ENCODE measurements at regions not wholly inside any gene's neighbourhood (a gene's known extent, or its start where the extent isn't known, plus 50 kb on each side); places are given as distances from the start of the nearest gene placed in this dataset.

- H3K27ac ChIP-seq, result no peak overlapping the region
- no peak overlapping the region for H3K4me3 ChIP-seq
These were observed 286.6 kb upstream of the FLRT2 start for GRCh38 chr14:85243321-85243720.

DNA sequence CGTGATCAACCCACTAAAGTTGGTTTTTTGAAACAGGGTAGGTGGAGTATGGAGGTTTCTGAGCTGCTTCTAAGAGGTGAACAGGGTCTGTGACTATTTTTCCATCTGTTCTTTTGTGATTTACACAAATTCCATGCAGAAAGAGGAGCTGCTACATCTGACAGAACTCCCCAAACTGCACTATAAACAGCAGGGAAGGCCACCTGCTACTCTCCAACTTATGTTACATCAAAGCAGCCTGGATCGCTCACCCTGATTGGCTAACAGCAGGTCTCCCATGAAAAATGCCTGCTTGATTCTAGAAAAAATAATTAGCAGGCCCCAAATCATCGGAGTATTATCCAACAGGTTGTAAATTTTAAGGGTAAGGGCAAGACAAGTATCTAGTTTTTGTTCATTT is 282.9 kb upstream of the FLRT2 start:
- H3K27ac ChIP-seq, result no peak overlapping the region
- no peak overlapping the region for H3K4me3 ChIP-seq

DNA sequence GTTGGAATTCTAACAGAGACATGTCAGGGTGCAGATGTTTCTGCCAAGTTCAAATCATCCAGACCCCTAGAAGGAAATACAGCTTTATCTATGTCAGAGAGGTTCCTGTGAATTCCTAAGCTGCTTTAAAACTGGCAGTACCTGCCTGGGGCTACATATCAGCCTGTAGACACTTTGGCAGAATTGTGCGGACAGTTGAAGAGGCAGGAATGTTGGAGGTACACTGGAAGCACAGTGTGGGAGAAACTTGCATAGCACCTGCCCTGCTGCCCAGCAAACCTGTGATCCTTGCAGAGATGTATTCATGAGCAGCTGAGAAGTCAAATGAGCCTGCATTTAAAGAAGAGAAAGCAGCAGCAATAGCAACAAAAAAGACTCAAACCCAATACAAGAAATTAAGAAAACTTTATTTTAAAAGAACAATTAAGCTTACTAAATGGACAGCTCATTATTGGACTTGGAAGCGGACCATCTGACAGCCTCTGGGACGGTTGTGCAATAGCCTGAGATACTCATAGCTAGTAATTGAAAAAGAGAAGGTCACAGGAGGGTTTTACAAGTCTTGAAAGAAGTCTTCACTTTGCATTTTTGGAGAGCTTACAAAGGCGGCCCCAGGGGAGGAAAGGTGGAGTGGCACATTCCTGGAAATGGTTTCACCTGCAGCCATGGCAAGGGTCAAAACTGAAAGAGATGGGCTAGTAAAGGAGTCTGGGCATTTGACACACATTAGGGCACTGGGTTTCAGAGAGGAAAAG is 280.9 kb upstream of the FLRT2 start:
- H3K27ac ChIP-seq, result no peak overlapping the region
- no peak overlapping the region for H3K4me3 ChIP-seq

DNA sequence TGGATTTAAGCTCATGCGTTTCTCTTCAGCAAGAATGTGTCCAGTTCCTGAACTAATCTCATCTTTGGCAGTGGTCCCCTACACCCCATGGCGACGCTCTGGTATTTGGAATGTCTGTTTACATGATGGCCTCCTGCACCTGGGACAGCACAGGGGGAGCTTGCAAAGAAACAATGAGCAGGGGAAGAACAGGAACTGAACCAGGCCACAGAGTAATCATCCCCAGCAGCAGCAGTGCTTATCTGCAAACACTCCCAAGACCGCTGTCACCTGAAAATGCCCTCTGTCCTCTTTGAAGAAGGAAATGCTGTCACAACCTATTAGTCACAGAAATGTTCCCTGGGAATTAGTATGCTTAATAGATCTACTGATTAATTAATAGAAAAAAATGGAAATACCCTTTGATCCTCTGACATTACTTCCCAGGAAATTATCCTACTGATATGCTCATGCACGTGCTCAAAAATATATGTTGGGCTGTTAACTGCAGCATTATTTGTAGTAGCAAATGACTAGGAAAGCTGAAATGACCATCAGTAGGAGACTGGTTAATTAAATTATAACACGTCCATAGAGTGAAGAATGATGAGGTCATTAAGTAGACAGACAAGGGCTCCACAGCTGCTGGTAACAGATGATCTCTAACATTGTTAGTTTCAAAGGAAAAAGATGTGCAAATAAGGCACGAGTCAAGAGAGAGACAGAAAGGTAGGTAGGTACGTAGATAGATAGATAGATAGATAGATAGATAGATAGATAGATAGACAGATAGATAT is 279.3 kb upstream of the FLRT2 start:
- Histone ChIP-seq H3K4me3 (no peak overlapping the region), H3K27ac (no peak overlapping the region)

- Histone ChIP-seq H3K4me3 (no peak overlapping the region), H3K27ac (no peak overlapping the region)
These were observed 277.9 kb upstream of the FLRT2 start for GRCh38 chr14:85252011-85252410.

GRCh38 chr14:85254711-85255110 is 275.2 kb upstream of the FLRT2 start:
- no peak overlapping the region for H3K27ac ChIP-seq
- H3K4me3 ChIP-seq, result no peak overlapping the region

- Histone ChIP-seq H3K4me3 (no peak overlapping the region), H3K27ac (no peak overlapping the region)
These were observed 272.7 kb upstream of the FLRT2 start for GRCh38 chr14:85257287-85257686.

DNA sequence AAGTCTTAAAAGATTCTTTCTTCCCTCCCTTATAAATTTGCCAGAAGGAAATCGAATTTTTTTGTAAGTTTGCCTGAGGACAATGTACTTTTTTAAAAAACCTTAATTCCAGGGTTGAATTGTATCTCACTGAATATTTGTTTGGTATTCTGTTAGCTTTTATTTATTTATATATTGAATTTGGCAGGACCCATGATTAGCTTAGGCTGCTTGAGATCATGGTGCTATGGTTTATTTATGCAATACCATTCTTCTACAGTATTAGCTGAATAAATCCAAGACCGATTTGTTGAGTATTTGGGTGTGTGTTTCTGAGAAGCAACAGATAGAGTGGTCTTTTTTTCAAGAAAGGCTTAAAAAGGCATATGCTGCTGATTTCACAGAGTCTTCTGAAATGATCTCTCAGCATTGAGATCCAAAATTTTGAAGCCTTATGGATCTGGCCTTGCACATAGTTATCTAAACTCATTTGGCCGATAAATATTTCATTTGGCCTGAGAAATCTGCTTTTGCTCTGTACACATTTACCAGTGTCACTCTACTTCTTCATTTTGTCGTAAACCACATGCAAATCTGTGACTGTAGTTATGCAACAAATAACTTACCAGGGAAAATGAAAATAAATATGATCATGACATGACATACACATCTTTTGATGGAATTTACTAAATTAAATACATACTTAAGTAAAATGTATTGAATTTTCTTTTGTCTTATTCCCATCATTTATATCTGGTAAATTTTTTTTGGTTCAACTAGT is 265.8 kb upstream of the FLRT2 start:
- no peak overlapping the region for H3K4me3 ChIP-seq
- no peak overlapping the region for H3K27ac ChIP-seq

- H3K4me3 ChIP-seq, result no peak overlapping the region
- no peak overlapping the region for H3K27ac ChIP-seq
These were observed 256.8 kb upstream of the FLRT2 start for GRCh38 chr14:85273099-85273677.

- Histone ChIP-seq H3K27ac (no peak overlapping the region), H3K4me3 (no peak overlapping the region)
These were observed 256.0 kb upstream of the FLRT2 start for GRCh38 chr14:85273952-85274351.

GRCh38 chr14:85276161-85276978 is 253.6 kb upstream of the FLRT2 start:
- Histone ChIP-seq H3K27ac (no peak overlapping the region), H3K4me3 (no peak overlapping the region)

- H3K4me3 ChIP-seq, result no peak overlapping the region
These were observed 253.0 kb upstream of the FLRT2 start for GRCh38 chr14:85276979-85277228.

DNA sequence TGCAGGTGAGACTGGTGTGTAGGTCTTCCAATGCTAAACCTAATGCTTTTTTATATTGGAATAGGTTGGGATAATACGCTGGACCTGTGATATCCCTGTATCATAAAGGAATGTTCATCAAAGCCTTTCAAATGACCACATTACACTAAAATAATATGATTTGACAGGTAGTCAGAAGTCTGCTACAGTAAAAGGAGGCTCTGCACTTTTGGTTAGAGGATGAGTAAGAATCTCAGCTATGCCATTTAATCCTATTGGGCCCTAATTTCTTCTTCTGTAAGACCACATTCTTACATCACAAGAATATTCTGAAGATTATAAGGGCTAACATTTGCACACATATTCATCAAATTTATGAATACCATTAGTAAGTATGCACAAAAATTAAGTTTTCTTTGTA is 250.5 kb upstream of the FLRT2 start:
- H3K27ac ChIP-seq, result no peak overlapping the region
- H3K4me3 ChIP-seq, result no peak overlapping the region

More at GRCh38 chr14:85276979-85277228, 253.0 kb upstream of the FLRT2 start:
- H3K27ac ChIP-seq, result no peak overlapping the region

- no peak overlapping the region for H3K4me3 ChIP-seq
- H3K27ac ChIP-seq, result no peak overlapping the region
These were observed 249.9 kb upstream of the FLRT2 start for GRCh38 chr14:85280074-85280473.

DNA sequence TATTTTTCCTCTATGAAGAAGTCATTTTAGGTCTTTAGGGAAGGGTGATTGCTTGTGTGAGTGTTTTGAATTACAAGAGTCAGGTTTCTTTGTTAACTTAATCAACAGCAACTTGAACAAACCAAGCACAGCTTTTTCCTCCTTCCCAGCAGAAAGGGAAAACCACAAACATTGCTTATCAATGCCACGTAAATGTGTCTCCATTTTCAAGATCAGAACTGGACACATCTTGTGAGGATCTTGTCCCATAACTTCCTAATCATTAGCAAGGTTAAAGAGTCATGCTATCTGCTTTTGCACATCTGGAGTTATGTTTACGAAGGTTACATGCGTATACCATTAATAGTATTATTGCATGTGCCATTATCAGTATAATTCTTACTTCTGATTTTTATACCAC is 248.0 kb upstream of the FLRT2 start:
- Histone ChIP-seq H3K4me3 (no peak overlapping the region), H3K27ac (no peak overlapping the region)

DNA sequence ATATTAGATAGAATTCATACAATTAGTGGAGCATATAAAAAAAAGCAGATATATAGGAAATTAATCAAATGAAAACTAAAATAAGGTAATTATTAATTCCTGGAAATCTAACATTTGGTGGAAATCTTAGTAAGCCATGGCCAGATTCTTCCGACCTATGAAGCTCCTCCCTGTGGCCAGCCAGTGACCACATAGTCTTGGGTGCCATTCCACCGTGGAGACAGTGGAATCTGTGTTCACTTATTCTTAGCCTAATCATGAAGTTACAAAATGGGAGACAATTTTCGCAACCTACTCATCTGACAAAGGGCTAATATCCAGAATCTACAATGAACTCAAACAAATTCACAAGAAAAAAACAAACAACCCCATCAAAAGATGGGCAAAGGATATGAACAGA is 241.9 kb upstream of the FLRT2 start:
- Histone ChIP-seq H3K4me3 (no peak overlapping the region), H3K27ac (no peak overlapping the region)

DNA sequence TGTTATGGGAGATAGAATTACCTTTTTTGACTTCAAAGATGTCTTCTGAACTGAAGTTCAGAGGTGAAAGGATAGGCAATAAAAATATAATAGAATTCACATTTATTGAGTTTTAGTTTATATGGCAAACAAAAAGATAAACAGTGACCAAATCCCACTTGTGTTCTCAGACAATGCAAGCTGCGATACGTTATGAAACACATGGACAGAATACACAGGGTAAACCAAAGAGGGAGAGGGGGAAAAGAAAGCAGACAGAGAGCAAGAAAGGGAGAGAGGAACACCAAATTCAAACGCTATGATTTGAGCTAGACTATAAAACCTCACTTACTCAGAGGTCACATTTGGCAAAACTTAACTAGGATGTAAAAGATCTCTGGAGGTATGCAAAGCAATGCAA is 238.2 kb upstream of the FLRT2 start:
- Histone ChIP-seq H3K4me3 (no peak overlapping the region), H3K27ac (no peak overlapping the region)

- Histone ChIP-seq H3K27ac (no peak overlapping the region), H3K4me3 (no peak overlapping the region)
These were observed 236.2 kb upstream of the FLRT2 start for GRCh38 chr14:85293612-85294234.

- Histone ChIP-seq H3K27ac (no peak overlapping the region), H3K4me3 (no peak overlapping the region)
These were observed 234.6 kb upstream of the FLRT2 start for GRCh38 chr14:85295318-85295717.
